CD14-positive monocyte (primary cell): ENCODE measurements at regions not wholly inside any gene's neighbourhood (a gene's known extent, or its start where the extent isn't known, plus 50 kb on each side); places are given as distances from the start of the nearest gene placed in this dataset.

Experiments used
- DNase-seq, 3 donors: peaks; one replicate each; pipeline ENCODE4 v3.0.0-alpha.2; 2011 to 2022
- H2AFZ ChIP-seq: 2 replicates; pipeline ENCODE4 v1.6.0; 2012; ENCODE audit warnings: mild to moderate bottlenecking, low read depth, low read length, inconsistent platforms; ENCODE audit not compliant: insufficient read depth, poor library complexity, severe bottlenecking
- H3K27ac ChIP-seq, 2 donors: 1 replicate in 1 of 2; 2 replicates in 1 of 2; pipeline ENCODE4 v1.5.1; 2012 to 2013; ENCODE audit warnings: low read length in 2 of 2, control low read depth in 1 of 2, inconsistent platforms in 1 of 2, low read depth in 1 of 2, mild to moderate bottlenecking in 1 of 2
- H3K27me3 ChIP-seq, 2 donors: one replicate each; pipeline versions ENCODE4 v1.6.0 to v1.6.1; 2011 to 2013; ENCODE audit warnings: low read length in 2 of 2; ENCODE audit not compliant: control insufficient read depth in 2 of 2, insufficient read depth in 2 of 2
- H3K36me3 ChIP-seq, 2 donors: replicated peaks in 1 of 2; 1 replicate in 1 of 2; 2 replicates in 1 of 2; pipeline versions ENCODE4 v1.5.1 to v1.6.1; 2012 to 2013; ENCODE audit warnings: low read length in 2 of 2, control low read depth in 1 of 2, inconsistent platforms in 1 of 2, mild to moderate bottlenecking in 1 of 2; ENCODE audit not compliant: insufficient read depth in 2 of 2, control insufficient read depth in 1 of 2
- H3K4me1 ChIP-seq, 2 donors: 1 replicate in 1 of 2; 2 replicates in 1 of 2; pipeline versions ENCODE4 v1.5.1 to v1.6.1; 2012 to 2013; ENCODE audit warnings: low read length in 2 of 2, control low read depth in 1 of 2, inconsistent platforms in 1 of 2, mild to moderate bottlenecking in 1 of 2, moderate library complexity in 1 of 2; ENCODE audit not compliant: insufficient read depth in 2 of 2, control insufficient read depth in 1 of 2
- H3K4me2 ChIP-seq: replicated peaks from 2 replicates; pipeline ENCODE3; 2012; ENCODE audit warnings: low read length, moderate library complexity, mild to moderate bottlenecking; ENCODE audit not compliant: poor library complexity, severe bottlenecking; ENCODE audit errors: extremely low read depth
- H3K4me3 ChIP-seq, 3 experiments: fragments of 200-600 bp in 1 of 3; sonication (generic) in 1 of 3; replicated peaks in 1 of 3; 1 replicate in 2 of 3; 2 replicates in 1 of 3; pipeline ENCODE4 v1.5.1; 2011 to 2013; ENCODE audit warnings: low read length in 3 of 3, mild to moderate bottlenecking in 3 of 3, control low read depth in 2 of 3, low read depth in 2 of 3, inconsistent platforms in 1 of 3, moderate library complexity in 1 of 3
- H3K79me2 ChIP-seq: 2 replicates; pipeline ENCODE4 v1.6.0; 2012; ENCODE audit warnings: mild to moderate bottlenecking, control low read depth, inconsistent platforms, low read length, moderate library complexity; ENCODE audit not compliant: insufficient read depth
- H3K9ac ChIP-seq: 2 replicates; pipeline ENCODE4 v1.6.0; 2017; ENCODE audit warnings: low read length, mild to moderate bottlenecking; ENCODE audit not compliant: insufficient read depth, poor library complexity, severe bottlenecking
- H3K9me3 ChIP-seq, 2 donors: replicated peaks in 1 of 2; 1 replicate in 1 of 2; 2 replicates in 1 of 2; pipeline versions ENCODE4 v1.5.1 to v1.6.1; 2012 to 2013; ENCODE audit warnings: low read length in 2 of 2, control low read depth in 1 of 2; ENCODE audit not compliant: control insufficient read depth in 1 of 2, insufficient read depth in 1 of 2
- H4K20me1 ChIP-seq: 2 replicates; pipeline ENCODE4 v1.6.0; 2012; ENCODE audit warnings: mild to moderate bottlenecking, low read length, control low read depth, moderate library complexity; ENCODE audit not compliant: insufficient read depth
- H3K27ac Mint-ChIP-seq, 7 donors: one replicate each; pipeline ENCODE4 v1.8.0; 2020; ENCODE audit warnings: mild to moderate bottlenecking in 7 of 7, mixed read lengths in 7 of 7, moderate library complexity in 6 of 7, inconsistent platforms in 2 of 7
- H3K27me3 Mint-ChIP-seq, 3 donors: one replicate each; pipeline ENCODE4 v1.8.0; 2021 to 2022; ENCODE audit warnings: low read depth in 3 of 3, mild to moderate bottlenecking in 3 of 3, mixed read lengths in 3 of 3, moderate library complexity in 3 of 3, inconsistent platforms in 1 of 3
- H3K36me3 Mint-ChIP-seq, 2 donors: one replicate each; pipeline ENCODE4 v1.8.0; 2020; ENCODE audit warnings: mixed read lengths in 2 of 2, inconsistent platforms in 1 of 2, mild to moderate bottlenecking in 1 of 2
- H3K4me1 Mint-ChIP-seq: one replicate; pipeline ENCODE4 v1.8.0; 2020; ENCODE audit warnings: mild to moderate bottlenecking, mixed read lengths
- H3K4me3 Mint-ChIP-seq, 2 donors: one replicate each; pipeline ENCODE4 v1.8.0; 2020; ENCODE audit warnings: mild to moderate bottlenecking in 2 of 2, mixed read lengths in 2 of 2, moderate library complexity in 1 of 2
- H3K9me3 Mint-ChIP-seq, 7 donors: one replicate each; pipeline ENCODE4 v1.8.0; 2020 to 2022; ENCODE audit warnings: mixed read lengths in 7 of 7, mild to moderate bottlenecking in 6 of 7, moderate library complexity in 6 of 7, inconsistent platforms in 2 of 7
- CTCF ChIP-seq: fragments of 200-600 bp; IDR thresholded peaks from one replicate; pipeline ENCODE4 v1.8.0; 2022; ENCODE audit warnings: antibody characterized with exemption, mild to moderate bottlenecking
- WGBS: methylation state at CpG from one replicate; pipeline ENCODE4 v1.1.5; 2013; ENCODE audit warnings: missing lambda C conversion rate; ENCODE audit not compliant: insufficient coverage; 5-methylcytosine and 5-hydroxymethylcytosine counted together
- intact Hi-C, 2 donors: fragments of 100-400 bp; cut with micrococcal nuclease; formaldehyde crosslinking; loops; one replicate each; pipeline versions ENCODE4 v1.15.0 to v1.15.1; 2023

DNA sequence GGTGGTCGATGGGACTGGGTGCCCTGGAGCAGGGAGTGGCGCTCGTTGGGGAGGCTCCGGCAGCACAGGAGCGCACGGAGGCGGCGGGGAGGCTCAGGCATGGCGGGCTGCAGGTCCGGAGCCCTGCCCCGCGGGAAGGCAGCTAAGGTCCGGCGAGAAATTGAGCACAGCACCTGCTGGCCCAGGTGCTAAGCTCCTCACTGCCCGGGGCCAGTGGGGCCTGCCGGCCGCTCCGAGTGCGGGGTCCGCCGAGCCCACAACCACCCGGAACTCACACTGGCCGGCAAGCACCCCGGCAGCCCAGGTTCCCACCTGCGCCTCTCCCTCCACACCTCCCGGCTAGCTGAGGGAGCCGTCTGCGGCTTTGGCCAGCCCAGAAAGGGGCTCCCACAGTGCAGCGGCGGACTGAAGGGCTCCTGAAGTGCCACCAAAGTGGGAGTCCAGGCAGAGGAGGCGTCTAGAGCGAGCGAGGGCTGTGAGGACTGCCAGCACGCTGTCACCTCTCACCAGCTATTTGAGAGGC, 88.8 kb upstream of the EEF2KMT start:
- Histone ChIP-seq H3K27me3 (no peaks in the 10 kb centered on the region), H3K4me3 (no peak overlapping the region), H3K4me1 (no peaks in the 10 kb centered on the region), H3K4me2 (no peak overlapping the region), H3K36me3 (no peaks in the 10 kb centered on the region), H3K79me2 (no peaks in the 10 kb centered on the region), H2AFZ (no peak overlapping the region), H3K27ac (no peak overlapping the region), H4K20me1 (no peaks in the 10 kb centered on the region), H3K9me3 (peaks cover 0 to 3% of the 10 kb centered on the region in 2 donors), H3K9ac (no peak overlapping the region)
- Mint-ChIP-seq H3K36me3 (no peaks in the 10 kb centered on the region), H3K9me3 (peaks cover 1 to 31% (median 11%) of the 10 kb centered on the region in 7 donors), H3K4me1 (no peaks in the 10 kb centered on the region), H3K27ac (no peak overlapping the region), H3K4me3 (no peak overlapping the region), H3K27me3 (peaks cover 0 to 2% (median under 1%) of the 10 kb centered on the region in 3 donors)
- intact Hi-C loops = no loop called here
- 98% methylated on average over 33 of the region's 34 CpGs for WGBS
- TF ChIP-seq CTCF = no peak
- no peak for DNase-seq

GRCh38 chr16:5176505-5176904, 78.9 kb upstream of the EEF2KMT start:
- WGBS = 20% methylated on average over 4 of the region's 4 CpGs

More at GRCh38 chr16:5176505-5176904, 78.9 kb upstream of the EEF2KMT start:
- H3K27ac Mint-ChIP-seq = no peak overlapping the region
- Histone ChIP-seq H3K27ac (no peak overlapping the region), H3K4me2 (no peak overlapping the region), H2AFZ (no peak overlapping the region), H3K4me1 (no peaks in the 10 kb centered on the region), H3K27me3 (no peaks in the 10 kb centered on the region), H3K9ac (no peak overlapping the region), H3K9me3 (peaks cover 26 to 53% of the 10 kb centered on the region in 2 donors), H4K20me1 (no peaks in the 10 kb centered on the region), H3K4me3 (no peak overlapping the region), H3K79me2 (no peaks in the 10 kb centered on the region), H3K36me3 (no peaks in the 10 kb centered on the region)
- no peaks in the 10 kb centered on the region for H3K4me1 Mint-ChIP-seq
- peaks cover 0 to 2% (median 0%) of the 10 kb centered on the region in 3 donors for H3K27me3 Mint-ChIP-seq
- peaks cover 18 to 59% (median 42%) of the 10 kb centered on the region in 7 donors for H3K9me3 Mint-ChIP-seq
- intact Hi-C loops = no loop called here
- H3K4me3 Mint-ChIP-seq = no peak overlapping the region
- DNase-seq = no peak
- no peaks in the 10 kb centered on the region for H3K36me3 Mint-ChIP-seq
- no peak for TF ChIP-seq CTCF
